ENCODE measurements at regions not wholly inside any gene's neighbourhood (a gene's known extent, or its start where the extent isn't known, plus 50 kb on each side); places are given as distances from the start of the nearest gene placed in this dataset.

GRCh38 chr3:20832963-20833362 is 647.0 kb upstream of the SGO1 start:
- no peak for TF ChIP-seq ZNF335 (tag by site-specific recombination; conservative IDR thresholded peaks at IDR 0.05)
- no peak for TF ChIP-seq CTCF (tag by site-specific recombination; IDR thresholded peaks at IDR 0.05)
- no peak for TF ChIP-seq ELK4 (IDR thresholded peaks at IDR 0.05; ENCODE audit: borderline replicate concordance, low read depth, low read length)
- no peak for TF ChIP-seq ZNF776 (tag by site-specific recombination; IDR thresholded peaks at IDR 0.05; ENCODE audit: borderline replicate concordance)
- no peak for TF ChIP-seq ZNF423 (tag by site-specific recombination; IDR thresholded peaks at IDR 0.05)
- TF ChIP-seq ZSCAN5A (tag by site-specific recombination; IDR thresholded peaks at IDR 0.05) = no peak
- no peak for TF ChIP-seq ZNF274 (IDR thresholded peaks at IDR 0.05; ENCODE audit: low read length)
- no peak for TF ChIP-seq ZNF274 (tag by site-specific recombination; IDR thresholded peaks at IDR 0.05; ENCODE audit: borderline replicate concordance)
- no peak for TF ChIP-seq ZNF398 (tag by site-specific recombination; IDR thresholded peaks at IDR 0.05)
